PC-9 (cell line): ENCODE measurements at regions not wholly inside any gene's neighbourhood (a gene's known extent, or its start where the extent isn't known, plus 50 kb on each side); places are given as distances from the start of the nearest gene placed in this dataset.

Experiments used
- EZH2 ChIP-seq: fragments of 200-600 bp; sonication (generic); IDR thresholded peaks from 2 replicates; pipeline ENCODE4 v1.8.0; 2017; ENCODE audit warnings: antibody characterized with exemption, low read depth
- TF ChIP-seq, protein P1 (sequence below): fragments of 200-600 bp; sonication (generic); conservative IDR thresholded peaks from 2 replicates; pipeline ENCODE4 v1.6.1; 2017; ENCODE audit warnings: mixed run types, antibody characterized with exemption, mild to moderate bottlenecking, moderate library complexity

GRCh38 chr1:213440766-213441165 is 389.7 kb downstream of the RPS6KC1 start:
- TF ChIP-seq, protein P1, sequence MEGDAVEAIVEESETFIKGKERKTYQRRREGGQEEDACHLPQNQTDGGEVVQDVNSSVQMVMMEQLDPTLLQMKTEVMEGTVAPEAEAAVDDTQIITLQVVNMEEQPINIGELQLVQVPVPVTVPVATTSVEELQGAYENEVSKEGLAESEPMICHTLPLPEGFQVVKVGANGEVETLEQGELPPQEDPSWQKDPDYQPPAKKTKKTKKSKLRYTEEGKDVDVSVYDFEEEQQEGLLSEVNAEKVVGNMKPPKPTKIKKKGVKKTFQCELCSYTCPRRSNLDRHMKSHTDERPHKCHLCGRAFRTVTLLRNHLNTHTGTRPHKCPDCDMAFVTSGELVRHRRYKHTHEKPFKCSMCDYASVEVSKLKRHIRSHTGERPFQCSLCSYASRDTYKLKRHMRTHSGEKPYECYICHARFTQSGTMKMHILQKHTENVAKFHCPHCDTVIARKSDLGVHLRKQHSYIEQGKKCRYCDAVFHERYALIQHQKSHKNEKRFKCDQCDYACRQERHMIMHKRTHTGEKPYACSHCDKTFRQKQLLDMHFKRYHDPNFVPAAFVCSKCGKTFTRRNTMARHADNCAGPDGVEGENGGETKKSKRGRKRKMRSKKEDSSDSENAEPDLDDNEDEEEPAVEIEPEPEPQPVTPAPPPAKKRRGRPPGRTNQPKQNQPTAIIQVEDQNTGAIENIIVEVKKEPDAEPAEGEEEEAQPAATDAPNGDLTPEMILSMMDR: no peak
- no peak for TF ChIP-seq EZH2
